HFFc6 (cell line): ENCODE measurements at regions not wholly inside any gene's neighbourhood (a gene's known extent, or its start where the extent isn't known, plus 50 kb on each side); places are given as distances from the start of the nearest gene placed in this dataset.

Experiments
- DNase-seq: peaks from one replicate; pipeline ENCODE4 v3.0.0-alpha.2; 2018
- H3K27ac Mint-ChIP-seq: 2 replicates; pipeline ENCODE4 v1.8.0; 2020; ENCODE audit warnings: mild to moderate bottlenecking, mixed read lengths
- H3K27me3 Mint-ChIP-seq: 2 replicates; pipeline ENCODE4 v1.8.0; 2021; ENCODE audit warnings: mild to moderate bottlenecking, moderate library complexity, mixed read lengths; ENCODE audit not compliant: insufficient read depth
- H3K36me3 Mint-ChIP-seq: 2 replicates; pipeline ENCODE4 v1.8.0; 2021; ENCODE audit warnings: low read depth, mixed read lengths
- H3K4me1 Mint-ChIP-seq: 2 replicates; pipeline ENCODE4 v1.8.0; 2020; ENCODE audit warnings: low read depth, mixed read lengths
- H3K4me3 Mint-ChIP-seq: 2 replicates; pipeline ENCODE4 v1.8.0; 2020; ENCODE audit warnings: mild to moderate bottlenecking, moderate library complexity, mixed read lengths
- H3K9me3 Mint-ChIP-seq: 2 replicates; pipeline ENCODE4 v1.8.0; 2020; ENCODE audit warnings: mild to moderate bottlenecking, mixed read lengths
- TF ChIP-seq, protein P1 (sequence below): fragments of 200-600 bp; sonication (generic); IDR thresholded peaks from 2 replicates; pipeline ENCODE4 v1.5.0; 2021; ENCODE audit warnings: antibody characterized with exemption, mild to moderate bottlenecking

DNA sequence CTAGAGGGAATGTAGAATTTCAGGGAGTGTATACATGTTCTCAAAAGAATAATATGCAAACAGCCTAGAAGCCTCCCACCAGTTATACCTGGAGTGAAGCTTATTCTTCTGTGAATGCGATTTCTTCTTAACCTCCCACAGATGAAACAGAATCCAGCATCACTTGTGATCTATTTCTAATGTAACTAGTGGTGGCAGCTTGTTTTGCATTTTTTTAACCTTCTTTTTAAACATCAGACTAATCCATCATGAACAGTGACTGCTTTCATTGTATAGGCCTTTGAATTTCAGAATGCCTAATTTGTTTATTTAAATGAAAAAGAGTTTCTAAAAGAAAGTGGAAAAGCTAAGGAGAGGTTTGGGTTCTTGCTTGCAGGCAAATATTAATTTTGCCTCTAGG is 85.7 kb upstream of the EPHA4 start:
- H3K9me3 Mint-ChIP-seq, result no peaks in the 10 kb centered on the region
- no peak overlapping the region for H3K27ac Mint-ChIP-seq
- no peak for DNase-seq
- H3K27me3 Mint-ChIP-seq, result no peaks in the 10 kb centered on the region; the same call in 1 of the 2 replicates
- no peaks in the 10 kb centered on the region for H3K4me1 Mint-ChIP-seq
- TF ChIP-seq, protein P1, sequence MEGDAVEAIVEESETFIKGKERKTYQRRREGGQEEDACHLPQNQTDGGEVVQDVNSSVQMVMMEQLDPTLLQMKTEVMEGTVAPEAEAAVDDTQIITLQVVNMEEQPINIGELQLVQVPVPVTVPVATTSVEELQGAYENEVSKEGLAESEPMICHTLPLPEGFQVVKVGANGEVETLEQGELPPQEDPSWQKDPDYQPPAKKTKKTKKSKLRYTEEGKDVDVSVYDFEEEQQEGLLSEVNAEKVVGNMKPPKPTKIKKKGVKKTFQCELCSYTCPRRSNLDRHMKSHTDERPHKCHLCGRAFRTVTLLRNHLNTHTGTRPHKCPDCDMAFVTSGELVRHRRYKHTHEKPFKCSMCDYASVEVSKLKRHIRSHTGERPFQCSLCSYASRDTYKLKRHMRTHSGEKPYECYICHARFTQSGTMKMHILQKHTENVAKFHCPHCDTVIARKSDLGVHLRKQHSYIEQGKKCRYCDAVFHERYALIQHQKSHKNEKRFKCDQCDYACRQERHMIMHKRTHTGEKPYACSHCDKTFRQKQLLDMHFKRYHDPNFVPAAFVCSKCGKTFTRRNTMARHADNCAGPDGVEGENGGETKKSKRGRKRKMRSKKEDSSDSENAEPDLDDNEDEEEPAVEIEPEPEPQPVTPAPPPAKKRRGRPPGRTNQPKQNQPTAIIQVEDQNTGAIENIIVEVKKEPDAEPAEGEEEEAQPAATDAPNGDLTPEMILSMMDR, result no peak
- H3K36me3 Mint-ChIP-seq, result no peaks in the 10 kb centered on the region
- no peak overlapping the region for H3K4me3 Mint-ChIP-seq

DNA sequence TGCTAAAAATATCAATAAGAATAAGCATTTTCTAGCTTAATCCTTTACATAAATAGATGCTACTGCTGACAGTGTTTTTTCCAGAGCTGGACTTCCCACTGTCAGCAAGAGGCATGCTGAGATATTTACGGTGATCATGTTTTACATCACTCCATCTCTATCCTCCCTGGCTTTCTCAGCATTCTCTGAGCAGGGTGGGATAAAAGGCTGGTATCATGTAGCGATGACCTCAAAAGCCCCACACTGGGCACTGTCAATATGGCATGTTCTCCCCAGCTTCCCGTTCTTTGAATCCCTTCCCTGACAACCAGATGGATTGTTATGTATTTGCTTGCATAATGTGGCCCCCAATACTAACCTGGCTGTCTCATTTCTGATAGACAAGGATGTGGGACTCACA is 83.2 kb upstream of the EPHA4 start:
- Mint-ChIP-seq H3K27ac (no peak overlapping the region), H3K27me3 (no peaks in the 10 kb centered on the region)
- TF ChIP-seq, protein P1, result no peak

DNA sequence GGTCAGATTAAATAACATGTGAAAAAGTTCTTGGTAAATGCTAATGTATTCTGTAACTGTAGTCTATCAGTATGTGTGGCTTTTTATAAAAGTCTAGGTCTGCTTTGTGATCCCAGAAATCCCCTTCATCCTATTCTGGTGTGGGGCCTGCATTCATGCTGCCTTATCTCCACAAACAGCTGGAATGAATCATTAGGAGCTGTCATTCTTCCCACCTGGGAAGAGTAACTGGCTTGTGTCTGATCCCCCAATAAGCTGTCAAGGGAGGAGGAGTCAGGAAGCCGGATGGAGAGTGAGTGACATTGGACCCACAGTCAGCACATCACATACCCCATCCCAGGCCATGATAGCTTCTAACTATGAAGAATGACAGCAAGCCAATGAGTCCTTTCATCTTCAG is 81.1 kb upstream of the EPHA4 start:
- no peaks in the 10 kb centered on the region for H3K9me3 Mint-ChIP-seq
- no peaks in the 10 kb centered on the region for H3K36me3 Mint-ChIP-seq
- no peak overlapping the region for H3K4me3 Mint-ChIP-seq
- no peak overlapping the region for H3K27ac Mint-ChIP-seq
- TF ChIP-seq, protein P1, result no peak
- H3K4me1 Mint-ChIP-seq, result no peaks in the 10 kb centered on the region
- no peak for DNase-seq
- no peaks in the 10 kb centered on the region; the same call in 1 of the 2 replicates for H3K27me3 Mint-ChIP-seq

More for the DNA sequence above, 83.2 kb upstream of the EPHA4 start:
- no peaks in the 10 kb centered on the region for H3K36me3 Mint-ChIP-seq
- H3K9me3 Mint-ChIP-seq, result no peaks in the 10 kb centered on the region
- H3K4me1 Mint-ChIP-seq, result no peaks in the 10 kb centered on the region
- H3K4me3 Mint-ChIP-seq, result no peak overlapping the region
- DNase-seq, result no peak

DNA sequence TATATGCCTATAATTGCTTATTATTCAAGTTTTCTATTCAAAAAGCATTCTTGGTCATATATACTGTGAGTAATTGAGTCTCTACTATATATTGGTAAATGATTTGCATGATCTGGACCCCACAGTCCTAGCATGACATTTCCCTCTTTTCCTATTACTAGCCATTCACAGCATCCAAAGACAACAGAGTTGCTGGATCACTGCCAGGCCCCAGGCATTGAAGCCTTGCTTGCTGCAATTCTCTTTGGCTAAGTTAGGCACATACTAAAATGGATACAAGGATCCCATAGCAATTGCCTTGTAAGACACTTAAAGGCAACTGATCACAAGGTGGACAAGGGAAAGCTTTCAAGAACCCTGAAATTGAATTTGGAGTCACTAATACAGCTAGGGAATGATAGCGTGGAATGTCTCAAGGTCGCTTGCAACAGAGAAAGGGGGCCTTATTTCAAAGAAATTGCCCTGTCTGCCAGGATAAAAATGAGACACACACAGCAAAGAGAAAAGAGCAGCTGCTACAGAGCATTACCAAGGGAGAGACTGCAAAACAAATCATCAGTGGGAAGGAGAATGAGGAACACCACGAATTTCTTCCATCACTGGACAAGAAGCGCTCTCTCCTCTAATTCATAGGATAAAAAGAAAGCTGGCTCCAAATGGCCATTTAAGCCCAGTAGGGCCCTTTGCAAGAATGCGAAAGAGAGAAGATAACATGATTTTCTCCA is 77.1 kb upstream of the EPHA4 start:
- no peaks in the 10 kb centered on the region for H3K4me1 Mint-ChIP-seq
- H3K27me3 Mint-ChIP-seq, result no peaks in the 10 kb centered on the region; the same call in 1 of the 2 replicates
- TF ChIP-seq, protein P1, result no peak
- H3K27ac Mint-ChIP-seq, result no peak overlapping the region
- H3K36me3 Mint-ChIP-seq, result no peaks in the 10 kb centered on the region
- DNase-seq, result no peak
- no peak overlapping the region for H3K4me3 Mint-ChIP-seq
- peaks cover 6% of the 10 kb centered on the region; the same call in 1 of the 2 replicates for H3K9me3 Mint-ChIP-seq

DNA sequence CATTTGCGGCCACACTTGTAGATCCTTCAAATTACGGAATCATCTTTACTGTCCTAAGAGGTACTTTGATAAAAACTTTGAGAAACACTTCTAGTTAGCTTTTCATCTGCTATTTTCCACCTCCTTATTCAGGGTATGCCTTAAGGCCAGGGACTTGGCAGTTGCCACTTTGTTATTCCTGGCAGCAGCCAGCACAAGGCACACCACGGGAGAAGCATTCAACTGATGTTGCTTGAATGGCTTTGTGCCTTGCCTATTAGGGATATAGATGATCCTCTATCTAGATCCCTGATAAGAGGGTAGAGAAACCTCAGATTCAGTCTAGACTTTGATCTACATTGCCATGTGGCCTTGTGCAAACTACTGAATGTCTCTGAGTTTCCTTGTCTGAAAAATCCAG is 70.3 kb upstream of the EPHA4 start:
- H3K4me1 Mint-ChIP-seq, result peaks cover 6% of the 10 kb centered on the region; the same call in 1 of the 2 replicates
- DNase-seq, result no peak
- no peaks in the 10 kb centered on the region for H3K27me3 Mint-ChIP-seq
- H3K36me3 Mint-ChIP-seq, result no peaks in the 10 kb centered on the region
- H3K4me3 Mint-ChIP-seq, result no peak overlapping the region
- peaks cover 11% of the 10 kb centered on the region; the same call in 1 of the 2 replicates for H3K9me3 Mint-ChIP-seq
- H3K27ac Mint-ChIP-seq, result no peak overlapping the region
- TF ChIP-seq, protein P1, result no peak
